HCT116 (cell line): ENCODE measurements at regions not wholly inside any gene's neighbourhood (a gene's known extent, or its start where the extent isn't known, plus 50 kb on each side); places are given as distances from the start of the nearest gene placed in this dataset.

Experiments
- ATAC-seq: fragments of 200-7000 bp; cut with Tn5 transposase; 2 replicates; pipeline ENCODE4 v1.9.1; 2020; ENCODE audit warnings: mild to moderate bottlenecking, moderate library complexity
- BruUV-seq: library from RNA; stranded (reverse); fragments of 400-500 nt; replicated peaks from 2 replicates; lab custom pipeline; 2021; lab: Mats Ljungman, UMichigan
- CTCF ChIA-PET: fragments of 300-600 bp; sonication (Branson Sonifier 250); formaldehyde crosslinking; loops from one replicate; lab custom pipeline; 2021; ENCODE audit warnings: antibody characterized with exemption; lab: Charles Lee
- POLR2A ChIA-PET: fragments of 300-600, 350-600 bp; sonication (Branson Sonifier 250); formaldehyde crosslinking; loops from one replicate; lab custom pipeline; 2021; ENCODE audit warnings: antibody characterized with exemption; lab: Charles Lee
- RAD21 ChIA-PET, 2 experiments: fragments of 300-600 bp; sonication (Branson Sonifier 250); formaldehyde crosslinking; loops; one replicate each; lab custom pipeline; 2023; ENCODE audit warnings: low total read pairs in 2 of 2; ENCODE audit not compliant: uncharacterized antibody in 2 of 2, unreplicated experiment in 2 of 2, low non-redundant PET in 1 of 2; lab: Charles Lee
- DNase-seq: peaks from one replicate; pipeline ENCODE4 v3.0.0-alpha.2; 2010; ENCODE audit warnings: low read depth, low spot score
- H2AFZ ChIP-seq: fragments of 200-600 bp; shearing (Covaris generic), sonication (generic); 2 replicates; pipeline ENCODE4 v1.6.1; 2017; ENCODE audit warnings: low read depth, mixed run types, mixed read lengths, antibody characterized with exemption, low read length; ENCODE audit not compliant: poor library complexity, severe bottlenecking
- H3K27ac ChIP-seq: 2 replicates; pipeline ENCODE4 v1.5.1; 2012; ENCODE audit warnings: low read depth, low read length
- H3K27me3 ChIP-seq: fragments of 200-600 bp; sonication (generic); 2 replicates; pipeline ENCODE4 v1.6.1; 2016; ENCODE audit warnings: mixed run types, low read length, mixed read lengths; ENCODE audit not compliant: insufficient read depth
- H3K36me3 ChIP-seq, 2 experiments: fragments of 200-500 bp in 1 of 2; fragments of 200-600 bp in 1 of 2; sonication (Bioruptor generic) in 1 of 2; sonication (generic) in 1 of 2; 2 replicates each; pipeline versions ENCODE4 v1.5.1 to v1.6.1; 2014 to 2016; ENCODE audit warnings: low read length in 2 of 2, inconsistent platforms in 1 of 2, mixed read lengths in 1 of 2, mixed run types in 1 of 2; ENCODE audit not compliant: insufficient read depth in 2 of 2, control insufficient read depth in 1 of 2
- H3K4me1 ChIP-seq, 2 experiments: fragments of 200-600 bp in 1 of 2; sonication (generic) in 1 of 2; 2 replicates each; pipeline versions ENCODE4 v1.5.1 to v1.6.1; 2012 to 2017; ENCODE audit warnings: low read length in 2 of 2, inconsistent platforms in 1 of 2, mild to moderate bottlenecking in 1 of 2, mixed read lengths in 1 of 2, mixed run types in 1 of 2, moderate library complexity in 1 of 2; ENCODE audit not compliant: insufficient read depth in 2 of 2, control insufficient read depth in 1 of 2
- H3K4me2 ChIP-seq: fragments of 200-600 bp; sonication (generic); 2 replicates; pipeline ENCODE4 v1.6.1; 2017; ENCODE audit warnings: mixed run types, low read length, mixed read lengths
- H3K4me3 ChIP-seq, 2 experiments: fragments of 200-600 bp in 1 of 2; sonication (generic) in 1 of 2; replicated peaks in 1 of 2; 2 replicates each; pipeline ENCODE4 v1.5.1; 2011 to 2016; ENCODE audit warnings: low read length in 2 of 2, control low read depth in 1 of 2, low read depth in 1 of 2, mild to moderate bottlenecking in 1 of 2, mixed read lengths in 1 of 2, mixed run types in 1 of 2
- H3K79me2 ChIP-seq: fragments of 200-600 bp; sonication (generic); 2 replicates; pipeline ENCODE4 v1.6.1; 2017; ENCODE audit warnings: mild to moderate bottlenecking, mixed run types, low read length, moderate library complexity, mixed read lengths; ENCODE audit not compliant: insufficient read depth
- H3K9ac ChIP-seq: fragments of 200-600 bp; sonication (generic); 2 replicates; pipeline ENCODE4 v1.6.1; 2016; ENCODE audit warnings: low read length, mixed read lengths
- H3K9me2 ChIP-seq: fragments of 200-600 bp; sonication (generic), shearing (Covaris generic); 2 replicates; pipeline ENCODE4 v1.6.1; 2017; ENCODE audit warnings: mixed run types, mild to moderate bottlenecking, moderate library complexity; ENCODE audit not compliant: insufficient read depth
- H3K9me3 ChIP-seq, 2 experiments: fragments of 200-500 bp in 1 of 2; fragments of 200-600 bp in 1 of 2; sonication (Bioruptor generic) in 1 of 2; sonication (generic) in 1 of 2; 2 replicates each; pipeline ENCODE4 v1.6.1; 2014 to 2017; ENCODE audit warnings: low read length in 2 of 2, mixed read lengths in 2 of 2, inconsistent platforms in 1 of 2, low read depth in 1 of 2, mild to moderate bottlenecking in 1 of 2, mixed run types in 1 of 2, moderate library complexity in 1 of 2; ENCODE audit not compliant: control insufficient read depth in 1 of 2, insufficient read depth in 1 of 2
- H4K20me1 ChIP-seq: fragments of 200-600 bp; sonication (generic), shearing (Covaris generic); 2 replicates; pipeline ENCODE4 v1.6.1; 2017; ENCODE audit warnings: mixed run types, mild to moderate bottlenecking, moderate library complexity; ENCODE audit not compliant: insufficient read depth
- CBX3 ChIP-seq: IDR thresholded peaks from 2 replicates; pipeline ENCODE4 v1.6.1; 2012; ENCODE audit warnings: low read depth
- EGR1 ChIP-seq: IDR thresholded peaks from 2 replicates; pipeline ENCODE4 v1.6.1; 2012; ENCODE audit warnings: low read depth
- ELF1 ChIP-seq: IDR thresholded peaks from 2 replicates; pipeline ENCODE4 v1.6.1; 2012; ENCODE audit warnings: low read depth, borderline replicate concordance
- POLR2AphosphoS5 ChIP-seq: IDR thresholded peaks from 2 replicates; pipeline ENCODE4 v1.6.1; 2011; ENCODE audit warnings: mild to moderate bottlenecking, low read depth, low read length, moderate library complexity
- SRF ChIP-seq: IDR thresholded peaks from 2 replicates; pipeline ENCODE4 v1.6.1; 2012; ENCODE audit warnings: low read depth
- YY1 ChIP-seq: IDR thresholded peaks from 2 replicates; pipeline ENCODE4 v1.6.1; 2011; ENCODE audit warnings: low read length, low read depth, moderate library complexity, mild to moderate bottlenecking; ENCODE audit not compliant: insufficient replicate concordance; ENCODE audit errors: extremely low read depth
- intact Hi-C: fragments of 100-400 bp; cut with micrococcal nuclease; formaldehyde crosslinking; loops from 2 replicates; pipeline ENCODE4 v1.10.0; 2022
- TF ChIP-seq, protein P1 (sequence below): IDR thresholded peaks from 2 replicates; pipeline ENCODE4 v1.6.1; 2012
- TF ChIP-seq, protein P2 (sequence below), 3 experiments: fragments of 200-600 bp in 1 of 3; sonication (generic) in 1 of 3; IDR thresholded peaks in 2 of 3; conservative IDR thresholded peaks in 1 of 3; 2 replicates each; pipeline ENCODE4 v1.5.1; 2012 to 2017; ENCODE audit warnings: low read depth in 2 of 3, low read length in 2 of 3, antibody characterized with exemption in 1 of 3, borderline replicate concordance in 1 of 3, control low read depth in 1 of 3, mild to moderate bottlenecking in 1 of 3, mixed read lengths in 1 of 3, mixed run types in 1 of 3, moderate library complexity in 1 of 3; ENCODE audit not compliant: insufficient read depth in 1 of 3
- TF ChIP-seq, protein P3 (sequence below): IDR thresholded peaks from 2 replicates; pipeline ENCODE4 v1.6.1; 2012; ENCODE audit warnings: low read depth
- TF ChIP-seq, protein P4 (sequence below): IDR thresholded peaks from 2 replicates; pipeline ENCODE4 v1.6.1; 2011; ENCODE audit warnings: mild to moderate bottlenecking, low read length, moderate library complexity; ENCODE audit not compliant: insufficient replicate concordance; ENCODE audit errors: extremely low read depth

DNA sequence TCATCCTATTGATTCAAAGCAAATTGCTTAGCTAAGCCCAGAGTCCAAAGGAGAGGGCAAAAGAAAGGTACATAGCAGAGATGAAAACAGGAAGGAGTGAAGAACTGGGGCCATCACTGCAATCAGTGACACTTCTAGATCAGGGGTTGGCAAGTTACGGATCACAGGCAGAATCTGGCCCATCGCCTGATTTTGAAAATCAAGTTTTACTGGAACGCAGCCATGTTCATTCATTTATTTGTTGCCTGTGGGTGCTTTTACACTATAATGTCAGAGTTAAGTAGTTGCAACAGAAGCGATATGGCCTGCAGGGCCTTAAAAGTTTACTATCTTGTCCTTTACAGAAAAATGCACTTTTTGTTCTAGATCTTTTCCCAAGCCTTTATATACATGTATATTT is 271.7 kb upstream of the TOPAZ1 start:
- no peak for DNase-seq
- no peak overlapping the region for H3K9ac ChIP-seq
- no peak overlapping the region for H2AFZ ChIP-seq
- no peak overlapping the region for H3K4me3 ChIP-seq
- TF ChIP-seq EGR1 (no peak), YY1 (no peak), POLR2AphosphoS5 (no peak), CBX3 (no peak), ELF1 (no peak), SRF (no peak)
- TF ChIP-seq, protein P1, sequence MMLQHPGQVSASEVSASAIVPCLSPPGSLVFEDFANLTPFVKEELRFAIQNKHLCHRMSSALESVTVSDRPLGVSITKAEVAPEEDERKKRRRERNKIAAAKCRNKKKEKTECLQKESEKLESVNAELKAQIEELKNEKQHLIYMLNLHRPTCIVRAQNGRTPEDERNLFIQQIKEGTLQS: no peak
- TF ChIP-seq, protein P2, sequence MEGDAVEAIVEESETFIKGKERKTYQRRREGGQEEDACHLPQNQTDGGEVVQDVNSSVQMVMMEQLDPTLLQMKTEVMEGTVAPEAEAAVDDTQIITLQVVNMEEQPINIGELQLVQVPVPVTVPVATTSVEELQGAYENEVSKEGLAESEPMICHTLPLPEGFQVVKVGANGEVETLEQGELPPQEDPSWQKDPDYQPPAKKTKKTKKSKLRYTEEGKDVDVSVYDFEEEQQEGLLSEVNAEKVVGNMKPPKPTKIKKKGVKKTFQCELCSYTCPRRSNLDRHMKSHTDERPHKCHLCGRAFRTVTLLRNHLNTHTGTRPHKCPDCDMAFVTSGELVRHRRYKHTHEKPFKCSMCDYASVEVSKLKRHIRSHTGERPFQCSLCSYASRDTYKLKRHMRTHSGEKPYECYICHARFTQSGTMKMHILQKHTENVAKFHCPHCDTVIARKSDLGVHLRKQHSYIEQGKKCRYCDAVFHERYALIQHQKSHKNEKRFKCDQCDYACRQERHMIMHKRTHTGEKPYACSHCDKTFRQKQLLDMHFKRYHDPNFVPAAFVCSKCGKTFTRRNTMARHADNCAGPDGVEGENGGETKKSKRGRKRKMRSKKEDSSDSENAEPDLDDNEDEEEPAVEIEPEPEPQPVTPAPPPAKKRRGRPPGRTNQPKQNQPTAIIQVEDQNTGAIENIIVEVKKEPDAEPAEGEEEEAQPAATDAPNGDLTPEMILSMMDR (IDR thresholded peaks at IDR 0.05 in 2 of 3, conservative IDR thresholded peaks at IDR 0.05 in 1 of 3; ENCODE audit: borderline replicate concordance in 1 of 3, insufficient read depth in 1 of 3, low read depth in 2 of 3, low read length in 2 of 3): no peak
- TF ChIP-seq, protein P3, sequence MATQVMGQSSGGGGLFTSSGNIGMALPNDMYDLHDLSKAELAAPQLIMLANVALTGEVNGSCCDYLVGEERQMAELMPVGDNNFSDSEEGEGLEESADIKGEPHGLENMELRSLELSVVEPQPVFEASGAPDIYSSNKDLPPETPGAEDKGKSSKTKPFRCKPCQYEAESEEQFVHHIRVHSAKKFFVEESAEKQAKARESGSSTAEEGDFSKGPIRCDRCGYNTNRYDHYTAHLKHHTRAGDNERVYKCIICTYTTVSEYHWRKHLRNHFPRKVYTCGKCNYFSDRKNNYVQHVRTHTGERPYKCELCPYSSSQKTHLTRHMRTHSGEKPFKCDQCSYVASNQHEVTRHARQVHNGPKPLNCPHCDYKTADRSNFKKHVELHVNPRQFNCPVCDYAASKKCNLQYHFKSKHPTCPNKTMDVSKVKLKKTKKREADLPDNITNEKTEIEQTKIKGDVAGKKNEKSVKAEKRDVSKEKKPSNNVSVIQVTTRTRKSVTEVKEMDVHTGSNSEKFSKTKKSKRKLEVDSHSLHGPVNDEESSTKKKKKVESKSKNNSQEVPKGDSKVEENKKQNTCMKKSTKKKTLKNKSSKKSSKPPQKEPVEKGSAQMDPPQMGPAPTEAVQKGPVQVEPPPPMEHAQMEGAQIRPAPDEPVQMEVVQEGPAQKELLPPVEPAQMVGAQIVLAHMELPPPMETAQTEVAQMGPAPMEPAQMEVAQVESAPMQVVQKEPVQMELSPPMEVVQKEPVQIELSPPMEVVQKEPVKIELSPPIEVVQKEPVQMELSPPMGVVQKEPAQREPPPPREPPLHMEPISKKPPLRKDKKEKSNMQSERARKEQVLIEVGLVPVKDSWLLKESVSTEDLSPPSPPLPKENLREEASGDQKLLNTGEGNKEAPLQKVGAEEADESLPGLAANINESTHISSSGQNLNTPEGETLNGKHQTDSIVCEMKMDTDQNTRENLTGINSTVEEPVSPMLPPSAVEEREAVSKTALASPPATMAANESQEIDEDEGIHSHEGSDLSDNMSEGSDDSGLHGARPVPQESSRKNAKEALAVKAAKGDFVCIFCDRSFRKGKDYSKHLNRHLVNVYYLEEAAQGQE: no peak
- TF ChIP-seq, protein P4, sequence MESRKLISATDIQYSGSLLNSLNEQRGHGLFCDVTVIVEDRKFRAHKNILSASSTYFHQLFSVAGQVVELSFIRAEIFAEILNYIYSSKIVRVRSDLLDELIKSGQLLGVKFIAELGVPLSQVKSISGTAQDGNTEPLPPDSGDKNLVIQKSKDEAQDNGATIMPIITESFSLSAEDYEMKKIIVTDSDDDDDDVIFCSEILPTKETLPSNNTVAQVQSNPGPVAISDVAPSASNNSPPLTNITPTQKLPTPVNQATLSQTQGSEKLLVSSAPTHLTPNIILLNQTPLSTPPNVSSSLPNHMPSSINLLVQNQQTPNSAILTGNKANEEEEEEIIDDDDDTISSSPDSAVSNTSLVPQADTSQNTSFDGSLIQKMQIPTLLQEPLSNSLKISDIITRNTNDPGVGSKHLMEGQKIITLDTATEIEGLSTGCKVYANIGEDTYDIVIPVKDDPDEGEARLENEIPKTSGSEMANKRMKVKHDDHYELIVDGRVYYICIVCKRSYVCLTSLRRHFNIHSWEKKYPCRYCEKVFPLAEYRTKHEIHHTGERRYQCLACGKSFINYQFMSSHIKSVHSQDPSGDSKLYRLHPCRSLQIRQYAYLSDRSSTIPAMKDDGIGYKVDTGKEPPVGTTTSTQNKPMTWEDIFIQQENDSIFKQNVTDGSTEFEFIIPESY: no peak
- RAD21 ChIA-PET: no interaction called here
- H4K20me1 ChIP-seq: no peaks in the 10 kb centered on the region
- no peak overlapping the region for H3K4me2 ChIP-seq
- H3K36me3 ChIP-seq: no peaks in the 10 kb centered on the region
- intact Hi-C loops: no loop called here
- CTCF ChIA-PET: no interaction called here
- POLR2A ChIA-PET: no interaction called here
- H3K4me1 ChIP-seq: no peaks in the 10 kb centered on the region
- BruUV-seq: no TSS peak
- no peak overlapping the region for H3K27ac ChIP-seq
- no peak for ATAC-seq
- H3K9me2 ChIP-seq: no peaks in the 10 kb centered on the region
- no peaks in the 10 kb centered on the region for H3K79me2 ChIP-seq
- H3K9me3 ChIP-seq: no peaks in the 10 kb centered on the region
- peaks cover 21% of the 10 kb centered on the region for H3K27me3 ChIP-seq
